ENCODE measurements at regions not wholly inside any gene's neighbourhood (a gene's known extent, or its start where the extent isn't known, plus 50 kb on each side); places are given as distances from the start of the nearest gene placed in this dataset.

- TF ChIP-seq CTCF (conservative IDR thresholded peaks at IDR 0.05; ENCODE audit: low read depth, low read length), result no peak
- no peak for TF ChIP-seq EZH2phosphoT487 (IDR thresholded peaks at IDR 0.05; ENCODE audit: borderline replicate concordance, low read length)
Observed at GRCh38 chr7:82506702-82507101, 63.1 kb upstream of the CACNA2D1 start.

Data from PC-3 (cell line).